ENCODE measurements at regions not wholly inside any gene's neighbourhood (a gene's known extent, or its start where the extent isn't known, plus 50 kb on each side); places are given as distances from the start of the nearest gene placed in this dataset.

GRCh38 chr4:29081234-29081955 lies 1638.8 kb upstream of the PCDH7 start:
- no peak for DNase-seq (ENCODE audit: low read depth)
- Mint-ChIP-seq H3K27me3 (ENCODE audit: low read depth, unreplicated experiment) (no peaks in the 10 kb centered on the region), H3K9me3 (ENCODE audit: unreplicated experiment) (no peaks in the 10 kb centered on the region), H3K4me1 (ENCODE audit: low read depth, unreplicated experiment) (no peaks in the 10 kb centered on the region), H3K4me3 (ENCODE audit: unreplicated experiment) (no peak overlapping the region), H3K27ac (ENCODE audit: unreplicated experiment) (no peak overlapping the region), H3K36me3 (ENCODE audit: low read depth, unreplicated experiment) (no peaks in the 10 kb centered on the region)
- Histone ChIP-seq H3K27ac (ENCODE audit: low read depth, low read length) (no peak overlapping the region), H3K9me3 (ENCODE audit: insufficient read depth, low read depth, low read length) (no peaks in the 10 kb centered on the region), H4K20me1 (ENCODE audit: insufficient read depth, low read length) (no peaks in the 10 kb centered on the region), H3K4me1 (ENCODE audit: insufficient read depth, low read length) (no peaks in the 10 kb centered on the region), H3K27me3 (ENCODE audit: insufficient read depth, low read length) (no peaks in the 10 kb centered on the region), H3K9ac (ENCODE audit: low read length) (no peak overlapping the region), H3K79me2 (ENCODE audit: insufficient read depth, low read length) (no peaks in the 10 kb centered on the region), H3K4me3 (ENCODE audit: insufficient read depth, low read depth, low read length) (no peak overlapping the region), H3K4me2 (ENCODE audit: low read length) (no peak overlapping the region), H2AFZ (ENCODE audit: low read depth, low read length) (no peak overlapping the region), H3K36me3 (ENCODE audit: insufficient read depth, low read length) (no peaks in the 10 kb centered on the region)
- no peak for FAIRE-seq
- TF ChIP-seq CTCF (IDR thresholded peaks at IDR 0.05; ENCODE audit: insufficient read depth, low read depth, low read length) (no peak), EZH2 (IDR thresholded peaks at IDR 0.05; ENCODE audit: insufficient read depth, low read length) (no peak)

- H3K9me3 Mint-ChIP-seq (ENCODE audit: unreplicated experiment), result no peaks in the 10 kb centered on the region
- no peak for TF ChIP-seq CTCF (IDR thresholded peaks at IDR 0.05; ENCODE audit: insufficient read depth, low read depth, low read length)
- no peak for TF ChIP-seq EZH2 (IDR thresholded peaks at IDR 0.05; ENCODE audit: insufficient read depth, low read length)
- FAIRE-seq, result no peak
These were observed 1637.5 kb upstream of the PCDH7 start for GRCh38 chr4:29082684-29083083.

GRCh38 chr4:29085748-29086147 lies 1634.4 kb upstream of the PCDH7 start:
- no peaks in the 10 kb centered on the region for H3K36me3 Mint-ChIP-seq (ENCODE audit: low read depth, unreplicated experiment)
- no peaks in the 10 kb centered on the region for H4K20me1 ChIP-seq (ENCODE audit: insufficient read depth, low read length)
- H2AFZ ChIP-seq (ENCODE audit: low read depth, low read length), result no peak overlapping the region
- no peaks in the 10 kb centered on the region for H3K27me3 Mint-ChIP-seq (ENCODE audit: low read depth, unreplicated experiment)
- H3K9me3 ChIP-seq (ENCODE audit: insufficient read depth, low read depth, low read length), result no peaks in the 10 kb centered on the region
- no peak overlapping the region for H3K27ac ChIP-seq (ENCODE audit: low read depth, low read length)
- H3K9me3 Mint-ChIP-seq (ENCODE audit: unreplicated experiment), result no peaks in the 10 kb centered on the region
- H3K36me3 ChIP-seq (ENCODE audit: insufficient read depth, low read length), result no peaks in the 10 kb centered on the region
- DNase-seq (ENCODE audit: low read depth) (no peak), FAIRE-seq (no peak)
- TF ChIP-seq EZH2 (IDR thresholded peaks at IDR 0.05; ENCODE audit: insufficient read depth, low read length), result no peak
- TF ChIP-seq CTCF (IDR thresholded peaks at IDR 0.05; ENCODE audit: insufficient read depth, low read depth, low read length), result no peak
- no peaks in the 10 kb centered on the region for H3K4me1 ChIP-seq (ENCODE audit: insufficient read depth, low read length)
- no peak overlapping the region for H3K27ac Mint-ChIP-seq (ENCODE audit: unreplicated experiment)
- no peak overlapping the region for H3K4me3 ChIP-seq (ENCODE audit: insufficient read depth, low read depth, low read length)
- no peaks in the 10 kb centered on the region for H3K4me1 Mint-ChIP-seq (ENCODE audit: low read depth, unreplicated experiment)
- H3K4me2 ChIP-seq (ENCODE audit: low read length), result no peak overlapping the region
- no peaks in the 10 kb centered on the region for H3K79me2 ChIP-seq (ENCODE audit: insufficient read depth, low read length)
- H3K9ac ChIP-seq (ENCODE audit: low read length), result no peak overlapping the region
- no peaks in the 10 kb centered on the region for H3K27me3 ChIP-seq (ENCODE audit: insufficient read depth, low read length)
- no peak overlapping the region for H3K4me3 Mint-ChIP-seq (ENCODE audit: unreplicated experiment)

More at GRCh38 chr4:29082684-29083083, 1637.5 kb upstream of the PCDH7 start:
- H3K36me3 ChIP-seq (ENCODE audit: insufficient read depth, low read length), result no peaks in the 10 kb centered on the region
- no peak overlapping the region for H3K27ac ChIP-seq (ENCODE audit: low read depth, low read length)
- no peak overlapping the region for H3K4me3 ChIP-seq (ENCODE audit: insufficient read depth, low read depth, low read length)
- H3K4me1 ChIP-seq (ENCODE audit: insufficient read depth, low read length), result no peaks in the 10 kb centered on the region
- H4K20me1 ChIP-seq (ENCODE audit: insufficient read depth, low read length), result no peaks in the 10 kb centered on the region
- Mint-ChIP-seq H3K27ac (ENCODE audit: unreplicated experiment) (no peak overlapping the region), H3K36me3 (ENCODE audit: low read depth, unreplicated experiment) (no peaks in the 10 kb centered on the region), H3K4me3 (ENCODE audit: unreplicated experiment) (no peak overlapping the region), H3K4me1 (ENCODE audit: low read depth, unreplicated experiment) (no peaks in the 10 kb centered on the region), H3K27me3 (ENCODE audit: low read depth, unreplicated experiment) (no peaks in the 10 kb centered on the region)
- no peak overlapping the region for H3K4me2 ChIP-seq (ENCODE audit: low read length)
- DNase-seq (ENCODE audit: low read depth), result no peak
- H3K9me3 ChIP-seq (ENCODE audit: insufficient read depth, low read depth, low read length), result no peaks in the 10 kb centered on the region
- no peaks in the 10 kb centered on the region for H3K79me2 ChIP-seq (ENCODE audit: insufficient read depth, low read length)
- H2AFZ ChIP-seq (ENCODE audit: low read depth, low read length), result no peak overlapping the region
- no peaks in the 10 kb centered on the region for H3K27me3 ChIP-seq (ENCODE audit: insufficient read depth, low read length)
- no peak overlapping the region for H3K9ac ChIP-seq (ENCODE audit: low read length)

All from astrocyte (in vitro differentiated cells and primary cell).